HG02759 (cell line): ENCODE measurements at regions not wholly inside any gene's neighbourhood (a gene's known extent, or its start where the extent isn't known, plus 50 kb on each side); places are given as distances from the start of the nearest gene placed in this dataset.

Experiments used
- ATAC-seq: cut with Tn5 transposase; IDR thresholded peaks from one replicate; pipeline ENCODE4 v1.9.1; 2021; ENCODE audit warnings: mild to moderate bottlenecking, moderate library complexity; ENCODE audit not compliant: unreplicated experiment

- ATAC-seq = no peak
These were observed 254.5 kb upstream of the SOX2 start for GRCh38 chr3:181457190-181457589.

- ATAC-seq = no peak
These were observed 256.4 kb upstream of the SOX2 start for GRCh38 chr3:181455276-181455675.

GRCh38 chr3:181454451-181455027 lies 257.2 kb upstream of the SOX2 start:
- no peak for ATAC-seq

- no peak for ATAC-seq
These were observed 265.0 kb upstream of the SOX2 start for GRCh38 chr3:181446741-181447140.

GRCh38 chr3:181442066-181442465 lies 269.7 kb upstream of the SOX2 start:
- ATAC-seq = no peak

GRCh38 chr3:181432992-181433391 lies 278.7 kb upstream of the SOX2 start:
- ATAC-seq = no peak

- ATAC-seq = no peak
These were observed 280.0 kb upstream of the SOX2 start for GRCh38 chr3:181431748-181432147.

- no peak for ATAC-seq
These were observed 286.7 kb upstream of the SOX2 start for GRCh38 chr3:181425074-181425473.

- no peak for ATAC-seq
These were observed 293.5 kb upstream of the SOX2 start for GRCh38 chr3:181418233-181418632.

GRCh38 chr3:181417748-181418147 lies 294.0 kb upstream of the SOX2 start:
- no peak for ATAC-seq

- no peak for ATAC-seq
These were observed 300.9 kb upstream of the SOX2 start for GRCh38 chr3:181410870-181411269.

- ATAC-seq = no peak
These were observed 307.7 kb upstream of the SOX2 start for GRCh38 chr3:181403876-181404660.

- no peak for ATAC-seq
These were observed 309.4 kb upstream of the SOX2 start for GRCh38 chr3:181402347-181402746.

- ATAC-seq = no peak
These were observed 326.8 kb upstream of the SOX2 start for GRCh38 chr3:181384970-181385369.

- no peak for ATAC-seq
These were observed 328.0 kb upstream of the SOX2 start for GRCh38 chr3:181383760-181384159.

- no peak for ATAC-seq
These were observed 328.5 kb upstream of the SOX2 start for GRCh38 chr3:181383201-181383600.

- ATAC-seq = no peak
These were observed 329.1 kb upstream of the SOX2 start for GRCh38 chr3:181382656-181383055.

- ATAC-seq = no peak
These were observed 332.4 kb upstream of the SOX2 start for GRCh38 chr3:181379278-181379677.

- ATAC-seq = no peak
These were observed 342.1 kb upstream of the SOX2 start for GRCh38 chr3:181369637-181370036.

GRCh38 chr3:181363231-181363630 lies 348.5 kb upstream of the SOX2 start:
- ATAC-seq = no peak

- no peak for ATAC-seq
These were observed 349.3 kb upstream of the SOX2 start for GRCh38 chr3:181362378-181362777.

- peak; percentile 74 for ATAC-seq
These were observed 353.2 kb upstream of the SOX2 start for GRCh38 chr3:181358562-181358961.

GRCh38 chr3:181358060-181358459 lies 353.7 kb upstream of the SOX2 start:
- peak; percentile 8 for ATAC-seq
